ENCODE measurements at regions not wholly inside any gene's neighbourhood (a gene's known extent, or its start where the extent isn't known, plus 50 kb on each side); places are given as distances from the start of the nearest gene placed in this dataset.

DNA sequence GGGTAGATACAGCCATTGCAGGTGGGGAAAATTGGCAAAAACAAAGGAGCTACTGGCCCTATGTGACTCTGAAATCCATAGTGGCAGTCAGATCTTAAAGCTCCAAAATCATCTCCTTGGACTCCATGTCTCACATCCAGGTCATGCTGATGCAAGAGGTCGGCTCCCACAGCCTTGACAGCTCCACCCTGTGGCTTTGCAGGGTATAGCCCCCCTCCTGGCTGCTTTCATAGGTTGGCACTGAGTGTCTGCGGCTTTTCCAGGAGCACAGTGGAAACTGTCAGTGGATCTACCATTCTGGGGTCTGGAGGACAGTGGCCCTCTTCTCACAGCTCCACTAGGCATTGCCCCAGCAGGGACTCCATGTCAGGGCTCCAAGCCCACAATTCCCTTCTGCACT is 1190.1 kb downstream of the CDH12 start:
- no peak overlapping the region for H3K27ac ChIP-seq (ENCODE audit: insufficient read depth, low read length)

DNA sequence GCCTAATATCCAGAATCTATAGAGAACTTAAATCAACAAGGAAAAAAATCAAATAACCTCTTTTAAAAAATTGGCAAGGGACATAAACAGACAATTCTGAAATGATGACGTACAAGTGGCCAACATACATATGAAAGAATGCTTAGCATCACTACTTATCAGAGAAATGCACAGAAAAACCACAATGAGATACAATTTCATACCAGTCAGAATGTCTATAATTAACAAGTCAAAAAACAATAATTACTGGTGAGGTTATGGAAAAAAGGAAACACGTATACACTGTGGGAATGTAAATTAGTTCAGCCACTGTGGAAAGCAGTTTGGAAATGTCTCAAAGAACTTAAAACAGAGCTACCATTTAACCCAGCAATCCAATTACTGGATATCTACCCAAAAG is 1192.0 kb downstream of the CDH12 start:
- no peaks in the 10 kb centered on the region for H3K4me1 ChIP-seq (ENCODE audit: control insufficient read depth, extremely low read depth, insufficient read depth, low read length)
- TF ChIP-seq EZH2 (IDR thresholded peaks at IDR 0.05; ENCODE audit: low read length, missing control alignments) = no peak
- TF ChIP-seq, protein P1, sequence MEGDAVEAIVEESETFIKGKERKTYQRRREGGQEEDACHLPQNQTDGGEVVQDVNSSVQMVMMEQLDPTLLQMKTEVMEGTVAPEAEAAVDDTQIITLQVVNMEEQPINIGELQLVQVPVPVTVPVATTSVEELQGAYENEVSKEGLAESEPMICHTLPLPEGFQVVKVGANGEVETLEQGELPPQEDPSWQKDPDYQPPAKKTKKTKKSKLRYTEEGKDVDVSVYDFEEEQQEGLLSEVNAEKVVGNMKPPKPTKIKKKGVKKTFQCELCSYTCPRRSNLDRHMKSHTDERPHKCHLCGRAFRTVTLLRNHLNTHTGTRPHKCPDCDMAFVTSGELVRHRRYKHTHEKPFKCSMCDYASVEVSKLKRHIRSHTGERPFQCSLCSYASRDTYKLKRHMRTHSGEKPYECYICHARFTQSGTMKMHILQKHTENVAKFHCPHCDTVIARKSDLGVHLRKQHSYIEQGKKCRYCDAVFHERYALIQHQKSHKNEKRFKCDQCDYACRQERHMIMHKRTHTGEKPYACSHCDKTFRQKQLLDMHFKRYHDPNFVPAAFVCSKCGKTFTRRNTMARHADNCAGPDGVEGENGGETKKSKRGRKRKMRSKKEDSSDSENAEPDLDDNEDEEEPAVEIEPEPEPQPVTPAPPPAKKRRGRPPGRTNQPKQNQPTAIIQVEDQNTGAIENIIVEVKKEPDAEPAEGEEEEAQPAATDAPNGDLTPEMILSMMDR (conservative IDR thresholded peaks at IDR 0.05 in 1 of 2, IDR thresholded peaks at IDR 0.05 in 1 of 2; ENCODE audit: low read depth in 1 of 2, low read length in 2 of 2) = no peak
- no peak overlapping the region for H2AFZ ChIP-seq (ENCODE audit: low read length)
- H3K27me3 ChIP-seq (ENCODE audit: control insufficient read depth, insufficient read depth, low read length) = no peaks in the 10 kb centered on the region
- no peak overlapping the region for H3K9ac ChIP-seq (ENCODE audit: insufficient read depth, low read length)
- H3K79me2 ChIP-seq (ENCODE audit: control insufficient read depth, insufficient read depth, low read length) = no peaks in the 10 kb centered on the region
- no peak overlapping the region for H3K4me3 ChIP-seq (replicated peaks in 1 of 4; ENCODE audit: control extremely low read depth in 1 of 4, insufficient read depth in 1 of 4, low read depth in 3 of 4, low read length in 4 of 4)
- no peak overlapping the region for H3K4me2 ChIP-seq (ENCODE audit: extremely low read depth, insufficient read depth, low read length)
- no peaks in the 10 kb centered on the region for H3K9me3 ChIP-seq (ENCODE audit: control insufficient read depth, insufficient read depth, low read depth, low read length)
- DNase-seq (ENCODE audit: low read depth in 2 of 2) = peak in 1 of 2 donors; percentile 18
- H4K20me1 ChIP-seq (ENCODE audit: control insufficient read depth, extremely low read depth, insufficient read depth, low read length) = no peaks in the 10 kb centered on the region
- H3K36me3 ChIP-seq (ENCODE audit: control insufficient read depth, insufficient read depth, low read length) = no peaks in the 10 kb centered on the region
- H3K27ac ChIP-seq (ENCODE audit: insufficient read depth, low read length) = no peak overlapping the region

More for the DNA sequence above, 1190.1 kb downstream of the CDH12 start:
- Histone ChIP-seq H3K4me2 (ENCODE audit: extremely low read depth, insufficient read depth, low read length) (no peak overlapping the region), H2AFZ (ENCODE audit: low read length) (no peak overlapping the region), H4K20me1 (ENCODE audit: control insufficient read depth, extremely low read depth, insufficient read depth, low read length) (no peaks in the 10 kb centered on the region), H3K79me2 (ENCODE audit: control insufficient read depth, insufficient read depth, low read length) (no peaks in the 10 kb centered on the region), H3K9ac (ENCODE audit: insufficient read depth, low read length) (no peak overlapping the region), H3K36me3 (ENCODE audit: control insufficient read depth, insufficient read depth, low read length) (no peaks in the 10 kb centered on the region), H3K27me3 (ENCODE audit: control insufficient read depth, insufficient read depth, low read length) (no peaks in the 10 kb centered on the region), H3K4me3 (replicated peaks in 1 of 4; ENCODE audit: control extremely low read depth in 1 of 4, insufficient read depth in 1 of 4, low read depth in 3 of 4, low read length in 4 of 4) (no peak overlapping the region), H3K4me1 (ENCODE audit: control insufficient read depth, extremely low read depth, insufficient read depth, low read length) (no peaks in the 10 kb centered on the region), H3K9me3 (ENCODE audit: control insufficient read depth, insufficient read depth, low read depth, low read length) (no peaks in the 10 kb centered on the region)
- TF ChIP-seq, protein P1 (conservative IDR thresholded peaks at IDR 0.05 in 1 of 2, IDR thresholded peaks at IDR 0.05 in 1 of 2; ENCODE audit: low read depth in 1 of 2, low read length in 2 of 2) = no peak
- no peak for TF ChIP-seq EZH2 (IDR thresholded peaks at IDR 0.05; ENCODE audit: low read length, missing control alignments)
- DNase-seq (ENCODE audit: low read depth in 2 of 2) = no peak

DNA sequence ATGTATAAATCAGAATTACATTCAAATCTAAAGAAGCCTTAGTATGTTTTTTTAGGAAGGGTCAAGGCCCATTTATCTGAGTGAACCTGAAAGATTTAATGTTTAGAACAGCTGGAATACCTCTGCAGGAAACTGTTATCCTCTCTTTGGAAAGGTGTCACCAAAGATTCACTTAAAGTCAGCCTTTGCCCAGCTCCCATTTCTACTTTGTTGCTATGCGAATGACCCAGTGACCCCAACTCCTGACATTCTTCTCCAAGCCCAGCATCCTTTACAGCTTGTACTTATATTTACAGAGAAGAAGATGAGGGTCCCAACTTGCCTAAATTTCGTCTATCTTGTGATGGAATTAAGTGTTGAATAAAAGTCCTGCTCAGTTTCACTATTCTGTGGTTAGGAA is 1198.6 kb downstream of the CDH12 start:
- H2AFZ ChIP-seq (ENCODE audit: low read length) = no peak overlapping the region
- no peak for DNase-seq (ENCODE audit: low read depth in 2 of 2)
- no peaks in the 10 kb centered on the region for H4K20me1 ChIP-seq (ENCODE audit: control insufficient read depth, extremely low read depth, insufficient read depth, low read length)
- H3K36me3 ChIP-seq (ENCODE audit: control insufficient read depth, insufficient read depth, low read length) = no peaks in the 10 kb centered on the region
- H3K4me1 ChIP-seq (ENCODE audit: control insufficient read depth, extremely low read depth, insufficient read depth, low read length) = no peaks in the 10 kb centered on the region
- H3K27ac ChIP-seq (ENCODE audit: insufficient read depth, low read length) = no peak overlapping the region
- no peak overlapping the region for H3K9ac ChIP-seq (ENCODE audit: insufficient read depth, low read length)
- no peaks in the 10 kb centered on the region for H3K27me3 ChIP-seq (ENCODE audit: control insufficient read depth, insufficient read depth, low read length)
- no peak overlapping the region for H3K4me3 ChIP-seq (replicated peaks in 1 of 4; ENCODE audit: control extremely low read depth in 1 of 4, insufficient read depth in 1 of 4, low read depth in 3 of 4, low read length in 4 of 4)
- H3K4me2 ChIP-seq (ENCODE audit: extremely low read depth, insufficient read depth, low read length) = no peak overlapping the region
- TF ChIP-seq EZH2 (IDR thresholded peaks at IDR 0.05; ENCODE audit: low read length, missing control alignments) = no peak
- TF ChIP-seq, protein P1 (conservative IDR thresholded peaks at IDR 0.05 in 1 of 2, IDR thresholded peaks at IDR 0.05 in 1 of 2; ENCODE audit: low read depth in 1 of 2, low read length in 2 of 2) = no peak
- no peaks in the 10 kb centered on the region for H3K9me3 ChIP-seq (ENCODE audit: control insufficient read depth, insufficient read depth, low read depth, low read length)
- H3K79me2 ChIP-seq (ENCODE audit: control insufficient read depth, insufficient read depth, low read length) = no peaks in the 10 kb centered on the region

Data from fibroblast of lung (primary cell).